NCI-H1417 (cell line): ENCODE measurements at regions not wholly inside any gene's neighbourhood (a gene's known extent, or its start where the extent isn't known, plus 50 kb on each side); places are given as distances from the start of the nearest gene placed in this dataset.
A peak's percentile ranks its signal among the peaks of the same experiment; 100 is the strongest.
"Not testable (repeated sequence)": the region's sequence is repeated elsewhere in the genome, so short reads cannot be mapped to it uniquely, and the experiment has no call there.

ENCODE experiments used
- DNase-seq, 3 experiments: peaks; one replicate each; lab custom pipeline; 2025; lab: John Stamatoyannopoulos, UW

- DNase-seq: no peak
These were observed 54.5 kb upstream of the HS3ST4 start for GRCh38 chr16:25637236-25637635.

GRCh38 chr16:25636662-25637061 is 55.1 kb upstream of the HS3ST4 start:
- no peak for DNase-seq

- DNase-seq: no peak
These were observed 56.3 kb upstream of the HS3ST4 start for GRCh38 chr16:25635454-25635853.

GRCh38 chr16:25633549-25633948 is 58.2 kb upstream of the HS3ST4 start:
- no peak for DNase-seq

- DNase-seq: no peak
These were observed 63.0 kb upstream of the HS3ST4 start for GRCh38 chr16:25628766-25629165.

GRCh38 chr16:25627641-25628040 is 64.1 kb upstream of the HS3ST4 start:
- no peak for DNase-seq

- DNase-seq: no peak
These were observed 65.6 kb upstream of the HS3ST4 start for GRCh38 chr16:25626172-25626571.

GRCh38 chr16:25625620-25626019 is 66.1 kb upstream of the HS3ST4 start:
- no peak for DNase-seq

- DNase-seq: no peak
These were observed 77.0 kb upstream of the HS3ST4 start for GRCh38 chr16:25614716-25615265.

- no peak for DNase-seq
These were observed 77.8 kb upstream of the HS3ST4 start for GRCh38 chr16:25613931-25614330.

GRCh38 chr16:25608002-25608401 is 83.8 kb upstream of the HS3ST4 start:
- no peak for DNase-seq

GRCh38 chr16:25606069-25606468 is 85.7 kb upstream of the HS3ST4 start:
- no peak for DNase-seq

GRCh38 chr16:25605381-25605780 is 86.4 kb upstream of the HS3ST4 start:
- no peak for DNase-seq

- DNase-seq: not testable (repeated sequence)
These were observed 90.5 kb upstream of the HS3ST4 start for GRCh38 chr16:25601306-25601705.

GRCh38 chr16:25596194-25596593 is 95.6 kb upstream of the HS3ST4 start:
- DNase-seq: no peak

- no peak for DNase-seq
These were observed 98.5 kb upstream of the HS3ST4 start for GRCh38 chr16:25593260-25593659.

- DNase-seq: no peak
These were observed 104.0 kb upstream of the HS3ST4 start for GRCh38 chr16:25587783-25588182.

- no peak for DNase-seq
These were observed 104.9 kb upstream of the HS3ST4 start for GRCh38 chr16:25586826-25587225.

- no peak for DNase-seq
These were observed 106.2 kb upstream of the HS3ST4 start for GRCh38 chr16:25585526-25585925.

GRCh38 chr16:25580041-25580440 is 111.7 kb upstream of the HS3ST4 start:
- DNase-seq: no peak

- DNase-seq: no peak
These were observed 116.4 kb upstream of the HS3ST4 start for GRCh38 chr16:25575363-25575762.

GRCh38 chr16:25571712-25572111 is 120.0 kb upstream of the HS3ST4 start:
- DNase-seq: no peak

- peak in 1 of 3 experiments; percentile 58 for DNase-seq
These were observed 121.6 kb upstream of the HS3ST4 start for GRCh38 chr16:25570131-25570530.

GRCh38 chr16:25568991-25569390 is 122.8 kb upstream of the HS3ST4 start:
- no peak for DNase-seq

GRCh38 chr16:25566183-25566582 is 125.6 kb upstream of the HS3ST4 start:
- no peak for DNase-seq
